Progenitor cell of endocrine pancreas (in vitro differentiated cells): ENCODE measurements at regions not wholly inside any gene's neighbourhood (a gene's known extent, or its start where the extent isn't known, plus 50 kb on each side); places are given as distances from the start of the nearest gene placed in this dataset.
A peak's percentile ranks its signal among the peaks of the same experiment; 100 is the strongest.

Experiments
- DNase-seq: peaks from one replicate; pipeline ENCODE4 v3.0.0; 2021; ENCODE audit warnings: low spot score; ENCODE audit not compliant: unreplicated experiment
- H3K27ac Mint-ChIP-seq: 2 replicates; pipeline ENCODE4 v1.8.0; 2021; ENCODE audit warnings: mild to moderate bottlenecking, moderate library complexity, mixed read lengths
- H3K27me3 Mint-ChIP-seq: 2 replicates; pipeline ENCODE4 v1.8.0; 2021; ENCODE audit warnings: mixed read lengths
- H3K36me3 Mint-ChIP-seq: 2 replicates; pipeline ENCODE4 v1.8.0; 2022; ENCODE audit warnings: mixed read lengths; ENCODE audit not compliant: insufficient read depth
- H3K4me1 Mint-ChIP-seq: 2 replicates; pipeline ENCODE4 v1.8.0; 2021; ENCODE audit warnings: low read depth, mixed read lengths
- H3K4me3 Mint-ChIP-seq: 2 replicates; pipeline ENCODE4 v1.8.0; 2021; ENCODE audit warnings: low read depth, mild to moderate bottlenecking, moderate library complexity, mixed read lengths
- H3K9me3 Mint-ChIP-seq: 2 replicates; pipeline ENCODE4 v1.8.0; 2021; ENCODE audit warnings: low read depth, mixed read lengths
- TF ChIP-seq, protein P1 (sequence below): fragments of 200-600 bp; sonication (generic); IDR thresholded peaks from one replicate; pipeline ENCODE4 v1.5.0; 2021; ENCODE audit warnings: antibody characterized with exemption, mild to moderate bottlenecking; ENCODE audit not compliant: unreplicated experiment

GRCh38 chr3:184637705-184638104 is 74.2 kb downstream of the MAGEF1 start:
- H3K9me3 Mint-ChIP-seq: no peaks in the 10 kb centered on the region
- TF ChIP-seq, protein P1, sequence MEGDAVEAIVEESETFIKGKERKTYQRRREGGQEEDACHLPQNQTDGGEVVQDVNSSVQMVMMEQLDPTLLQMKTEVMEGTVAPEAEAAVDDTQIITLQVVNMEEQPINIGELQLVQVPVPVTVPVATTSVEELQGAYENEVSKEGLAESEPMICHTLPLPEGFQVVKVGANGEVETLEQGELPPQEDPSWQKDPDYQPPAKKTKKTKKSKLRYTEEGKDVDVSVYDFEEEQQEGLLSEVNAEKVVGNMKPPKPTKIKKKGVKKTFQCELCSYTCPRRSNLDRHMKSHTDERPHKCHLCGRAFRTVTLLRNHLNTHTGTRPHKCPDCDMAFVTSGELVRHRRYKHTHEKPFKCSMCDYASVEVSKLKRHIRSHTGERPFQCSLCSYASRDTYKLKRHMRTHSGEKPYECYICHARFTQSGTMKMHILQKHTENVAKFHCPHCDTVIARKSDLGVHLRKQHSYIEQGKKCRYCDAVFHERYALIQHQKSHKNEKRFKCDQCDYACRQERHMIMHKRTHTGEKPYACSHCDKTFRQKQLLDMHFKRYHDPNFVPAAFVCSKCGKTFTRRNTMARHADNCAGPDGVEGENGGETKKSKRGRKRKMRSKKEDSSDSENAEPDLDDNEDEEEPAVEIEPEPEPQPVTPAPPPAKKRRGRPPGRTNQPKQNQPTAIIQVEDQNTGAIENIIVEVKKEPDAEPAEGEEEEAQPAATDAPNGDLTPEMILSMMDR: no peak

GRCh38 chr3:184636741-184637316 is 75.0 kb downstream of the MAGEF1 start:
- peaks cover 18% of the 10 kb centered on the region for H3K4me1 Mint-ChIP-seq
- no peaks in the 10 kb centered on the region for H3K9me3 Mint-ChIP-seq
- peaks cover 36% of the 10 kb centered on the region for H3K27me3 Mint-ChIP-seq
- TF ChIP-seq, protein P1: no peak
- no peak overlapping the region for H3K27ac Mint-ChIP-seq
- no peak for DNase-seq
- H3K4me3 Mint-ChIP-seq: no peak overlapping the region
- H3K36me3 Mint-ChIP-seq: no peaks in the 10 kb centered on the region

More at GRCh38 chr3:184637705-184638104, 74.2 kb downstream of the MAGEF1 start:
- no peak overlapping the region for H3K4me3 Mint-ChIP-seq
- peaks cover 21% of the 10 kb centered on the region for H3K4me1 Mint-ChIP-seq
- no peak for DNase-seq
- no peaks in the 10 kb centered on the region for H3K36me3 Mint-ChIP-seq
- no peak overlapping the region for H3K27ac Mint-ChIP-seq
- H3K27me3 Mint-ChIP-seq: peaks cover 32% of the 10 kb centered on the region

DNA sequence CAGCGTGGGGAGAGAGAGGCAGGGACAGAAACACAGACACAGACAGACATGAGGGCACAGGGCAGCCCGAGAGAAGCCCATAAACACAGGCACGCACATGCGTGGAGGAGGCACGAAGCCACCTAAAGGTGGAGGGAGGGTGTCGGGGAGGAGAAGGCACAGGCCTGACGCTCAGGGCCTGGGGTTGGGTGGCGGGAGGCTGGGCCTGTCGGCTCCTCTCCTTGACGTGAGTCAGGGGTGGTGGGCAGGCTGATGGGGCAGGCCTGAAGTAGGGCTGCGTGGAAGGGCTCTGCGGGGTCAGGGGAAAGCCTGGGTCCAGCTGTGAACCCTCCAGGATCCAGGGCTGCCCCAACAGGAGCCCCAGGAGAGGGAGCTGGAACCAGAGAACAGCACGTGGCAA is 74.2 kb downstream of the EPHB3 start:
- Mint-ChIP-seq H3K36me3 (no peaks in the 10 kb centered on the region), H3K4me1 (peaks cover 18% of the 10 kb centered on the region), H3K27ac (peak overlapping the region; percentile 22), H3K27me3 (peaks cover 38% of the 10 kb centered on the region), H3K9me3 (no peaks in the 10 kb centered on the region), H3K4me3 (no peak overlapping the region)
- DNase-seq: no peak
- TF ChIP-seq, protein P1: no peak

DNA sequence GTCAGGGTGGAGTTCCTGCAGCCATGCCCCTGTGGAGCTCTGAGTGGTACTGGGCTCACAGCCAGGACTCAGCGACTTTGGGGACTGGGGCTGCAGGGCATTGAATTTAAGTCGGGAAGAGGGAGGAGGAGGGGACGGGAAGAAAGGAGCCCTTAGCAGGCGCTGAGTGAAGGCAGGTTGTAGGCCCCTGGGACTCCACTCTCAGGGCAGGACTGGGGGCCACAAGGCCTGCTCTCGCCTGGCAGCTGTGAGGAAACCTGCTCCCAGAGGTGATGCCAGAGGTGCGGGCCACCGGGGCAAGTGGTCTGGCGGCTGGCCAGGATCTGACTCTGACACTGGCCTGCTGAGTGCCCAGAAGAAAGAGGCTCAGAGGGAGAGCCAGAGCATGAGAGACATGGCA is 73.5 kb downstream of the EPHB3 start:
- TF ChIP-seq, protein P1: no peak
- H3K4me1 Mint-ChIP-seq: peaks cover 18% of the 10 kb centered on the region
- no peak for DNase-seq
- H3K9me3 Mint-ChIP-seq: no peaks in the 10 kb centered on the region
- no peak overlapping the region for H3K4me3 Mint-ChIP-seq
- H3K27ac Mint-ChIP-seq: no peak overlapping the region
- no peaks in the 10 kb centered on the region for H3K36me3 Mint-ChIP-seq
- H3K27me3 Mint-ChIP-seq: peaks cover 42% of the 10 kb centered on the region

DNA sequence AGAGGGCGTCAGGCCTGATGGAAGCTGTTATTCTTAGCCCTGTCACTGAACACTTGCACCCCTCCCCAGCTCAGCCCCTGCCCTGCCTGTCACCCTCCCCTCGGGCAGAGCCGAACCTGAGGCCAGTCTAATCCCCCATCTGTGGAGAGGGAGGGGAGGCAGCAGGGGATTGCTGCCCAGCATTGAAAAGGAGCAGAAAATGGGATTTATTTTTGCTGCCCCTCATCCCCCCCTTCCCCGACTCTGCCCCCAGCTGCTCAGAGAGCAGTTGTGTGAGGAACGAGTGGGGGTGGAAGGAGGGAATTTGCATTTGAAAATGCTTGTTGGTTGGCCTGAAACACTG is 71.6 kb downstream of the EPHB3 start:
- H3K27ac Mint-ChIP-seq: no peak overlapping the region
- no peaks in the 10 kb centered on the region for H3K36me3 Mint-ChIP-seq
- H3K4me3 Mint-ChIP-seq: no peak overlapping the region
- no peak for DNase-seq
- no peaks in the 10 kb centered on the region for H3K9me3 Mint-ChIP-seq
- peaks cover 49% of the 10 kb centered on the region for H3K27me3 Mint-ChIP-seq
- peaks cover 32% of the 10 kb centered on the region for H3K4me1 Mint-ChIP-seq
- TF ChIP-seq, protein P1: no peak
